Gastrocnemius medialis (tissue), 4 donors: ENCODE measurements at regions not wholly inside any gene's neighbourhood (a gene's known extent, or its start where the extent isn't known, plus 50 kb on each side); places are given as distances from the start of the nearest gene placed in this dataset.

ENCODE experiments used
- ATAC-seq, 2 donors: fragments of 150-250 bp; one replicate each; pipeline ENCODE4 v1.9.1; 2016
- DNase-seq, 2 donors: peaks; one replicate each; pipeline ENCODE4 v3.0.0-alpha.2; 2019
- H3K27ac ChIP-seq, 4 donors: fragments of 200-600 bp; sonication (generic); 1 replicate in 1 of 4; 2 replicates in 3 of 4; pipeline ENCODE4 v1.5.1; 2016 to 2018; ENCODE audit warnings: mild to moderate bottlenecking in 2 of 4, moderate library complexity in 1 of 4
- H3K27me3 ChIP-seq, 3 donors: fragments of 200-600 bp; sonication (generic) in 2 of 3; 1 replicate in 1 of 3; 2 replicates in 2 of 3; pipeline versions ENCODE4 v1.5.1 to v1.6.0; 2016 to 2019; ENCODE audit warnings: mild to moderate bottlenecking in 1 of 3, moderate library complexity in 1 of 3
- H3K36me3 ChIP-seq, 2 donors: fragments of 200-600 bp; sonication (generic) in 1 of 2; one replicate each; pipeline ENCODE4 v1.5.1; 2017 to 2018
- H3K4me1 ChIP-seq, 2 donors: fragments of 200-600 bp; sonication (generic) in 1 of 2; one replicate each; pipeline ENCODE4 v1.5.1; 2016 to 2017; ENCODE audit warnings: mild to moderate bottlenecking in 2 of 2
- H3K4me3 ChIP-seq, 4 donors: fragments of 200-600 bp; sonication (generic) in 3 of 4; 1 replicate in 1 of 4; 2 replicates in 3 of 4; pipeline ENCODE4 v1.5.1; 2016 to 2019; ENCODE audit warnings: mild to moderate bottlenecking in 2 of 4
- H3K9me3 ChIP-seq, 3 donors: fragments of 200-600 bp; sonication (generic) in 2 of 3; 1 replicate in 1 of 3; 2 replicates in 2 of 3; pipeline ENCODE4 v1.5.1; 2016 to 2019
- CTCF ChIP-seq, 5 experiments: fragments of 450-650 bp in 3 of 5; fragments of 200-600 bp in 2 of 5; sonication (generic) in 2 of 5; IDR thresholded peaks in 4 of 5; conservative IDR thresholded peaks in 1 of 5; 1 replicate in 4 of 5; 2 replicates in 1 of 5; pipeline ENCODE4 v1.5.1; 2016 to 2019; ENCODE audit warnings: antibody characterized with exemption in 5 of 5, mild to moderate bottlenecking in 3 of 5, moderate library complexity in 3 of 5
- POLR2A ChIP-seq, 2 donors: fragments of 450-650 bp; IDR thresholded peaks; one replicate each; pipeline ENCODE4 v1.6.1; 2017; ENCODE audit warnings: antibody characterized with exemption in 2 of 2, mild to moderate bottlenecking in 2 of 2, moderate library complexity in 2 of 2
- in situ Hi-C, 4 donors: fragments of 200-750 bp; cut with MboI; loops; one replicate each; pipeline versions ENCODE4 v1.15.0 to v1.8.0; 2017; ENCODE audit warnings: low sequenced_read_pairs in 4 of 4
- intact Hi-C: fragments of 100-400 bp; cut with DNase I; formaldehyde crosslinking; loops from one replicate; pipeline ENCODE4 v1.15.1; 2023; ENCODE audit warnings: low total_unique reads

GRCh38 chr12:105570944-105571343, 240.5 kb downstream of the C12orf75 start:
- H3K9me3 ChIP-seq: no peaks in the 10 kb centered on the region
- H3K27me3 ChIP-seq: no peaks in the 10 kb centered on the region
- no peak for DNase-seq
- in situ Hi-C loops (no loop called here), intact Hi-C loops (no loop called here)
- ATAC-seq: no peak
- no peaks in the 10 kb centered on the region for H3K36me3 ChIP-seq
- no peak overlapping the region for H3K27ac ChIP-seq
- no peaks in the 10 kb centered on the region for H3K4me1 ChIP-seq
- no peak overlapping the region for H3K4me3 ChIP-seq
- no peak for TF ChIP-seq CTCF (IDR thresholded peaks at IDR 0.05 in 4 of 5, conservative IDR thresholded peaks at IDR 0.05 in 1 of 5)
- no peak for TF ChIP-seq POLR2A (IDR thresholded peaks at IDR 0.05)

GRCh38 chr12:105573574-105573973, 243.1 kb downstream of the C12orf75 start:
- DNase-seq (no peak), ATAC-seq (no peak)
- Histone ChIP-seq H3K9me3 (no peaks in the 10 kb centered on the region), H3K27me3 (no peaks in the 10 kb centered on the region), H3K4me3 (no peak overlapping the region), H3K27ac (no peak overlapping the region), H3K36me3 (no peaks in the 10 kb centered on the region), H3K4me1 (no peaks in the 10 kb centered on the region)
- in situ Hi-C loops (no loop called here), intact Hi-C loops (no loop called here)
- TF ChIP-seq CTCF (IDR thresholded peaks at IDR 0.05 in 4 of 5, conservative IDR thresholded peaks at IDR 0.05 in 1 of 5) (no peak), POLR2A (IDR thresholded peaks at IDR 0.05) (no peak)

- intact Hi-C loops (no loop called here), in situ Hi-C loops (no loop called here)
Measured at GRCh38 chr12:105574056-105574715, 243.7 kb downstream of the C12orf75 start.

GRCh38 chr12:105575235-105575634, 244.7 kb downstream of the C12orf75 start:
- Histone ChIP-seq H3K4me3 (no peak overlapping the region), H3K4me1 (no peaks in the 10 kb centered on the region), H3K27ac (no peak overlapping the region), H3K27me3 (no peaks in the 10 kb centered on the region), H3K36me3 (no peaks in the 10 kb centered on the region), H3K9me3 (no peaks in the 10 kb centered on the region)
- ATAC-seq (no peak), DNase-seq (no peak)
- no peak for TF ChIP-seq CTCF (IDR thresholded peaks at IDR 0.05 in 4 of 5, conservative IDR thresholded peaks at IDR 0.05 in 1 of 5)
- intact Hi-C loops (no loop called here), in situ Hi-C loops (no loop called here)

More at GRCh38 chr12:105574056-105574715, 243.7 kb downstream of the C12orf75 start:
- no peak for ATAC-seq
- no peak for TF ChIP-seq POLR2A (IDR thresholded peaks at IDR 0.05)
- TF ChIP-seq CTCF (IDR thresholded peaks at IDR 0.05 in 4 of 5, conservative IDR thresholded peaks at IDR 0.05 in 1 of 5): no peak
- H3K9me3 ChIP-seq: no peaks in the 10 kb centered on the region
- H3K4me3 ChIP-seq: no peak overlapping the region
- no peak for DNase-seq
- H3K27ac ChIP-seq: no peak overlapping the region
- no peaks in the 10 kb centered on the region for H3K36me3 ChIP-seq
- no peaks in the 10 kb centered on the region for H3K27me3 ChIP-seq
- no peaks in the 10 kb centered on the region for H3K4me1 ChIP-seq

- no peak overlapping the region for H3K4me3 ChIP-seq
- TF ChIP-seq CTCF (IDR thresholded peaks at IDR 0.05 in 4 of 5, conservative IDR thresholded peaks at IDR 0.05 in 1 of 5) (no peak), POLR2A (IDR thresholded peaks at IDR 0.05) (no peak)
- in situ Hi-C loops: no loop called here
Measured at GRCh38 chr12:105576261-105576660, 245.8 kb downstream of the C12orf75 start.

More at GRCh38 chr12:105576261-105576660, 245.8 kb downstream of the C12orf75 start:
- Histone ChIP-seq H3K9me3 (no peaks in the 10 kb centered on the region), H3K4me1 (no peaks in the 10 kb centered on the region), H3K27me3 (no peaks in the 10 kb centered on the region), H3K27ac (no peak overlapping the region), H3K36me3 (no peaks in the 10 kb centered on the region)
- DNase-seq (no peak), ATAC-seq (no peak)
- intact Hi-C loops: no loop called here
